GM20431 (cell line): ENCODE measurements at regions not wholly inside any gene's neighbourhood (a gene's known extent, or its start where the extent isn't known, plus 50 kb on each side); places are given as distances from the start of the nearest gene placed in this dataset.

Source experiments
- in situ Hi-C: fragments of 300-500 bp; cut with MseI, MboI; formaldehyde crosslinking; loops from one replicate; pipeline ENCODE4 v1.15.0; 2020; ENCODE audit warnings: low sequenced_read_pairs; ENCODE audit not compliant: unreplicated experiment

DNA sequence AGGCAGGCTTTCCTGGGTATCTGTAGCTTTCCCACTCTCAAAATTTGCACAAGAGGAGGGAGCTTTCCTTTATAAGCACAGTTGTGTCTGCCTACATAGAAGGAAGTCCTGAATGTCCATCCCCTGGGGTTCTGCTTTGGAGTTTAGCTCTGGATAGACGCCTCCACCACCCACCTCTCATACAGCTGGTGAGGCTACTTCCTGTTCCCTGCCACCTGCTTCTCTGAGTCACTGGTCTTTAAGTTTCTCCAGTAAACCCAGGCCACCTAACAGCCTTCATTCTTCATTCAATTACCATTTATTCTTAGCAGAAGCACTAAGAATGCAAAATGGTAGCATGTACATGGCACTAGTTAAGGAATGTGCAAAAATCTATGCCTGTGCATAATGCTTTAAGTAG, 407.8 kb downstream of the CDH2 start:
- in situ Hi-C loops, result no loop called here

DNA sequence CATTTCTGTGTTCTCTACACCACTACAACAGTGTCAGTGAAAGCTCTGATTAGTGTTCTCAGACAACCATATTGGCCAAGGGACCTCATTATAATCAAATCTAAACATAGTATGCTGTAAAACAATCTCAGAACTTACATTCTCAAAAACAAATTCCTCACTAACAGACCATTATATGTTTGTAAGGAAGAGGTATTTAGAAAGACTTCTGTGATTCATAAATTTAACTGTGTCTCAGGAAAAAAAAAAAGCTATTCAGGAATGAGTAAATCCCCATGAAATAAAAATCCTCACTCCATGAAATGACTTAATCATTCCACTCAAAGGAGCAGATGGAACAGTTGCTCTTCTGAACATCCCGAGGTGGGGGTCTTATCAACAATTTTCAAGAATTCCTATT, 413.0 kb downstream of the CDH2 start:
- in situ Hi-C loops, result no loop called here

DNA sequence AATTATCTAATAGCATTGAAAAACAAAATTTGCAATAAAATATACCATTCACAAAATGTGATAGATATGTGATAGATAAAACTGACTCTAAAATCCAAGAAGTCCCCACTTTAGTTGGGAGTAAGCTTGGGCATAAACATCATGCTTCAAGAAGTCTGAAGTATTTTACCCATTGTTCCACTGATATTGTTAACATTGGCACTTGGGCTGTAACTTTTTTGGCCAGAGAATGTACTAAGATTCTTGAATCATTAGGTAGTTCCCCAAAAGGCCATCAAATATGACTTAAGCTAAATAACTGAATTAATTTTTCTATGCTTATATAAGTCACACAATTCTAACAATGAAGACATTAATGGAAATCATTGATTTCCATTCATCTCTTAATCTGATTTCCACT, 413.6 kb downstream of the CDH2 start:
- in situ Hi-C loops, result no loop called here

DNA sequence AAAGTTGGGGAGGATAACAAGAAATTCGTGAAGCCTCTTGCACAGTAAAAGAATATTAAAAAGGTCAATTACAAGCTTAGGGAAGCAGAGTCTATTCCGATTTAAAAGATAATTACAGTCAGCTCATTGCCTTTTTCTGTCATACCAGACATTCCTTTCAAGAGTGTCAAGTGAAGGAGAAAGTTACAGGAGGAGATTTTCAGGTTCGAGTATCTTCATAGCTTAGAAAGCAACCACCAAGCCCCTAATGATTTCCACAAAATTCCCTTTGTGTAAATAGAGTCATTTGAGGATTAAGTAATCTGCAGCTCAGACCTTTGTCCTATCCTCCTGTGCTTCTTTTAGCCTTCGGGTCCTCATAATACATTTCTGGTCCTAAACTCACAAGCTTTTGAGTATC, 414.9 kb downstream of the CDH2 start:
- in situ Hi-C loops, result no loop called here

DNA sequence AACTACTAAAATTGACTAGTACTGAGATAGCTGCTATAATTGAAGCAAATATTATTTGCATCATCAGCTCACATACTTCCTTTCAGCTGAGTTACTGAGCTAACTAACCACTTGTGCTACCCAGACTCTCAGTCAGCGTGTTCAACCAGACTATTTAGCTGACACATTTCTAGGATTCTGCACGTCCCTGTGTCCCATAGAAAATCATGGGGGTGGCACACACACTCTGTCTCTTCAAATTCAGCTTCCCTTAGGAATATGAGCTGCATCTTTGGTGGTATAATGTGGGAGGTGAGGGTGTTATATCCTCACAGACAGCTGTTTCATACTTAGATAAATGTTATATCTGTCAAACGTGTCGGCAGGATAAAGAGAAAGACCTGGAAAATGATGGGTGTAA, 424.0 kb downstream of the CDH2 start:
- in situ Hi-C loops, result no loop called here

DNA sequence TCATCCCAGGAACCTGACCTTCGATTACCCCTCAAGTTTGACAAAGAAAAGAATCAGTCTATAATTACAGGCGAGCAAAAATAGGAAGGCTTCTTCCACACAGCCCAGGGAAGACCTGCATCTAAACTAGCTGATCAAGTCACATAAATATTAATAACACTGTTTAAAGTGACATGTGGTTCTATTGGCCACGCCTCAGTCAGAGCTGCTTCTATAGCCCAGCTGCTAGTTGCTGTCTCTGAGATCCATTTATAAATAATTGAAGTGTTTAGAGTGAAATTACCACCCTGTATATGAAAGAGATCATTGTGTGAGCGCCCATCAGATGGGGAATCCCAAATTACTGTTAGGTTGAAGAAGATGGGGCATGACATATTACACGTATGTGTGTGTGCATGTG, 426.0 kb downstream of the CDH2 start:
- in situ Hi-C loops, result no loop called here

DNA sequence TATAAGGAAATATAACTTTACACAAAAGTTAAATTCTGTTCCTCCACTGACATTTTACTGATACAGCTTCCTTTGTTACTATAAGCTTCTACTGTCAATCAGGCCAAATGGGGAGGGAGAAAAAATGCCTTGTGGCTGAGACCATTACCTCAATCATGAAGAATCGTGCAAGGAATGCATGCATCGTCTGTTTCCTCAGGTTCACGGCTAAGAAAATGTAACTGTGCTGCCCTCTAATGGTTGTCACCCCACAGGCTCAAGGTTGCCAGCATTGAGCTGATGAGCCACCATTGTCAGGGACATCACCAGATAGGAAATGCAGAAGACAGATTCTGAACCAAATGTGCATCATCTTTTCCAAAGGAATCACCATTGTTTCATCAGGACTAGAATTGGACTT, 426.9 kb downstream of the CDH2 start:
- in situ Hi-C loops, result no loop called here

DNA sequence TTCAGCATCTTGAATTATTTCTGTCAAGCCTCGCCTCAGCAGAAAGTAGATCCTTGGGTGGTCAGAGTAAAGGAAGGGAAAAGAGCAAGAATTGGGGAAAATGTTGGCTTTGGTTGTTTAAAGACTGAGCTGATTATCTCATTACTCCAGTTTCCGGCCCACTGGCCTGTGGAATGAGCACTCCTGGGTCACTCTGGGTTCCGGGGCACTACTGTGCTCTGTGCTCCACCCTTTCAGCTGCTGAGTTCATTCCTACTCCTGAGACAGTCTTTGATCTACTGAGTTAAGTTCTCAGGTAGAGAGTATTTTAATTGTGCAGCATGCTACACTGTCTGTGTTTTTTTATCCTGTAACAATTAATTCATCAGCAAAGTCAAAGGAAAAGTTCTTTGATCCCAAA, 427.7 kb downstream of the CDH2 start:
- in situ Hi-C loops, result no loop called here

DNA sequence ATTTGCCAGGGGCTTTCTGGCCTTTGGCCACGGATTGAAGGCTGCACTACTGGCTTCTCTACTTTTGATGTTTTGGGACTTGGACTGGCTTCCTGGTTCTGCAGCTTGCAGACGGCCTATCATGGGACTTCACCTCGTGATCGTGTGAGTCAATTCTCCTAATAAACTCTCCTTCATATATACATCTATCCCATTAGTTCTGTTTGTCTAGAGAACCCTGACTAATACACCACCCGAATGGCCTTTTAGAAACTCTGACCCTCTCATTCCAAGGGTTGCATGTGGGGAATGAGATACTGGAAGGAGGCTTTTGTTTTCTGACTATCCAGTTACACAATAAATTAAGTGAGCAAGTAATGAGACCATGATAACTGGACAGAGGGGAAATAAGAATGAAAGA, 430.7 kb downstream of the CDH2 start:
- in situ Hi-C loops, result no loop called here

DNA sequence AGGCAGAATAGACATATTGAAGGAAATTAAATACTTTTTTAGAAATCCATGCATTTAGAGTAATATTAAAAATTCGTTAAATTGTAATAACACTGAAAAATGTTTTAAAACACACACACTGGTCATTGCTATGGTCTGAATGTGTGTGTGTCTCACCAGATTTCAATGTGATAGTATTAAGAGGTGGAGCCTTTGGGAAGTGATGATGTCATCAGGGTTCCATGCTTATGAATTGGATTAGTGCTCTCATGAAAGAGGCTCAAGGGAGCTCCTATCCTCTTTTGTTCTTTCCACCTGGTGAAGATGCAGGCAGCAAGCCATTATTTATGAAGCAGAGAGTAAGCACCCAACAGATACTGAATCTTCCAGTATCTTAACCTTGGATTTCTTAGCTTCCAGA, 441.8 kb downstream of the CDH2 start:
- in situ Hi-C loops, result no loop called here

DNA sequence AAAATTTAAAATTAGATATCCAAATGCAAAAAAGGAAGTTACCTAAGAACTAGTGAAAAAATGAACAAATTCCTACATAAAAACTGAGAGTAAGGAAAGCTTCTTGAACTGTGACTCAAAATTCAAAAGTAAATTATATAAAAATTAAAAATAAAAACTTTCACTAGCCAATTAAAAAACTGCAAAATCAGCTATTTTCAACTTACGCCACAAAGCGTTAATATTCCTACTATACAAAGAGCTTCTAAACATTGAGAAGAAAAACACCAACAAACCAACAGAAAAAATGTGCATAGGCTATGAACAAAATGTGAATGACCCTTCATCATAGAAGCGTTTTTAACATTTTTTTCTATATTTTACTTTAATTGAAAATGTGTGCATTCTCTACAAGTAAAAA, 445.7 kb downstream of the CDH2 start:
- in situ Hi-C loops, result no loop called here

DNA sequence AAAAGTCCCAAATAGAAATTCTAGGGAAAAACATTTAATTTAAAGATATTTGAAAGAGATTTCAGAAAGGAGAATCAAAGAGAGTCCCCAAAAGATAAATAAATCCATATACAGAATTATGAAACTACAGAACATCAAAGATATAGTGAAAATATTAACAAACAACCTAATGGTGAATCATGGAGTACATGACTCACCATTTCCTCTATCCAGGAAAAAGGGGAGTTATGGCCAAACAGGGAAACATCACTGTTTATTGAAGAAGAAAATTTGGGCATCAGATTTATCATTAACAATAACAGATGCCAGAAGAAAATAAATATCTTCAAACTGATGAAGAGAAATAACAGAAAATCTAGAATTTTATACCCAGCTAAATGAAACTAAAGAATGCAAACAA, 448.3 kb downstream of the CDH2 start:
- in situ Hi-C loops, result no loop called here

DNA sequence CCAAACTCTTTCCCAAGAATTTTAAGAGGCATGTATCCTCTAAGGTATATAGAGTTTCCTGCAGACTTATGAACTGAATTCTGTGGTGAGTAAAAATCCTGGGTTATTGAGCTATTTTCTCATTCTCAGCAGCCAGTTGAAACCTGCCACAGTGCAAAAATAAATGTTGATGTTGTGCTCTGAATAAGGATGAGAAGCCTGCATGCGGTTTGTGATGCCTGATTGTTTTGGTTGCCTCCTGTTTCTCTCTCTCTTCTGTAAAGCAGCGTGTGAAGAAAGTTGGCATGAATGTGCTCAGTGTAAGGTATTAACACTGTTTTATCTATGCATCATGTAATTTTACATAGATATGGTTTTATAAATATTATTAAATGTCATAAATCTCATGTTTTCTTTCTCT, 452.6 kb downstream of the CDH2 start:
- in situ Hi-C loops, result no loop called here

DNA sequence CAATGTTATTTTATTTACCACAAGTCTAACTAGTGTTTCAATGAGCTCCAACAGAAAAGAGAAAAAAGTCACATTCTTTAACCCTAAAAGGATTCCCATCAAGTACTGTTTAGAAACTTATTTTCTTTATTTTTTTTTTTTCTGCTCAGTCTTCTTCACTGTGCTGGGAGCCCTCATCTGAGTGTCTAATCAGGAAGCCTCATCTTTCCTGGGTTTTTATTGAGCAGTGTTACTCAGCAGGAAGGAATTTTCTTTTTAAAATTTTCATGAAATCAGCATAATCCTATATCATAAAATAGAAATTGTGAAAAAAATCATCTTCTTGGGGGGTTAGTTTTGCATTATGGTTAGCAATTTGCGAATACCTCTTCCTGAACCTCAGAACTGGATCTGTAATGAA, 453.8 kb downstream of the CDH2 start:
- in situ Hi-C loops, result no loop called here

DNA sequence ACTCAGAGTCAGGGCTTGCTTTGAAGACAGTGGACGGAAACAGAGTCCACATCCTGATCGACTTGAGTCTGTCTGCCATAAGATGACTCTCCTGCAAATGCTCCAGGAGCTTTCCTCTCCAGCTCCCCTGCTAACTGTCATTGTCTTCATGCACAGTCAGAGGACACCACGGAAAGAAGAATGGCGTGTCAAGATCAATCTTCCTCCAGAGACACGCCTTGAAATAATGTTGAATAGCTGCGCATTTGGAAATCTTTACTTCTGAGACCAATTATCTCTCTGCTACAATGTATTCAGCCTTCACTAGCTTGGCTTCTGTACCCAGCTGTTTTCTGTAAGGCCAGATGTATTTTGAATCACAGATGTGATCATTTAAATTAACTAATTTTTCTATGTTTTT, 457.2 kb downstream of the CDH2 start:
- in situ Hi-C loops, result no loop called here

DNA sequence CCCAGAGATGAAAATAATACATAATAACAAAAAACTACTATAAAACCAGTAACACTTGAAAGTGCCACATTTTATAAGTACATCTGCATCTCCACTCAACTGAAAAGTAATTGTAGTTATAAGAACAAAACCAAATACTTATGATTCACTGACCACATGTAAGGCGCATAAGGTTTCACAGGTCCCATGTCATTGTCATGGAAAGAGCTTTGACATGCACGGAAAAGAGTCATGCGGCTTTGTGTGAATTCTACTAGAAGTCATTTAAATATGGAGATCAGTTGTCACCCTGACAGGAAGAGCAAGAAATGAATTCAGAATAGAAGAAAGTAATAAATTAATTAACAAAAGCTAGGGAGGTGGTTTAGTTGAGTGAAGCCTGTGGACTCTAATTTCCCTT, 459.1 kb downstream of the CDH2 start:
- in situ Hi-C loops, result no loop called here

DNA sequence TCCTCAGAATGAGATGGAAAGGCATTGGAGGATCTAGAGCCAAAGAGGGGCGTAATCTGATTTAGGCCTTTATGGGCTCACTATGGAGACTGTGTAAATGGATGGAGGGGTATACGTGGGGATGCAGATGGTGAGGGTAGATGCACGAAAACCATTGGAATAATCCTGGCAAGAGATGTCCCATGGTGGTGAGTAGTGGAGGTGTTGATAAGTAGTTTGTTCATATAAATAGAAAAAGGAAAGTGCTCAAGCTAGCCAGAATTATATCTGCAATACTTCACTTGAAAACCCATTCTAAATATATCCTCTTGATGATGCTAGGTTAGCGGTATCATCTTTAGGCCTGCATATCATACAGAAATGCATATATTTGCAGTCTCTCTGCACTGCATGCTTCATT, 459.7 kb downstream of the CDH2 start:
- in situ Hi-C loops, result no loop called here

DNA sequence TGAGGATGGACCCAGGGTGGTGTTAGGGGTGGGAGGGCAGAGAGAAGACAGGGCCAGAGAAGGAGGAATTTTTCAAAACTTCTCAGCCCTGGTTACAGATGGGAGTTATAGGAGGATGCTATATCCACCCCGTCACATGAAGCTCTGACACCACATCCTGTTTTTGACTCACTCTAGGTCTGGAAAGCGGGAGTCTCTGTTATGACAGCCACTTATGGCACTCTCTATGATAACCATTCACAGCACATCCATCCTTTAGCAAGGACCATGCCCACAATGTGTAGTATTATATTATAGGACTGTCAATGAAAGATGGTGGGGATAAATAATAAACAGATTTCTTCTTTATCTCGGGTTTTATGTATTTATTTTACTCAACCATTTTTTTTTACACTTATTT, 461.2 kb downstream of the CDH2 start:
- in situ Hi-C loops, result no loop called here

DNA sequence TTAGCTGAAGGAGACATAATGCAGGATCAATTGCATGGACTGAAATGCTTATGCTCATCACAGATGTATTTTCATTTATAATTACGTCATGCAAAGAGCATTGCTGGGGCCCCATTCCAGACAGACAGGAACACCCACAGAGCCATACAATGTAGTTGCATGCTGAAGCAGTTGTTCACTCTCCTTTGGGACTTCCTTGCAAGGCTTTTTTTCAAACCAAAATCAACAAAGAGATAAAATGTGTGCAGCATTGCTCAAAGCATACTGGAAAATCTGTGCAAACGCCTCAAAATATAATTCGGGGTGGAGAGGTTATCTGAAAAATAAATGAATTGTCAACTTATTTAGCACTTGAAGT, 463.2 kb downstream of the CDH2 start:
- in situ Hi-C loops, result no loop called here

DNA sequence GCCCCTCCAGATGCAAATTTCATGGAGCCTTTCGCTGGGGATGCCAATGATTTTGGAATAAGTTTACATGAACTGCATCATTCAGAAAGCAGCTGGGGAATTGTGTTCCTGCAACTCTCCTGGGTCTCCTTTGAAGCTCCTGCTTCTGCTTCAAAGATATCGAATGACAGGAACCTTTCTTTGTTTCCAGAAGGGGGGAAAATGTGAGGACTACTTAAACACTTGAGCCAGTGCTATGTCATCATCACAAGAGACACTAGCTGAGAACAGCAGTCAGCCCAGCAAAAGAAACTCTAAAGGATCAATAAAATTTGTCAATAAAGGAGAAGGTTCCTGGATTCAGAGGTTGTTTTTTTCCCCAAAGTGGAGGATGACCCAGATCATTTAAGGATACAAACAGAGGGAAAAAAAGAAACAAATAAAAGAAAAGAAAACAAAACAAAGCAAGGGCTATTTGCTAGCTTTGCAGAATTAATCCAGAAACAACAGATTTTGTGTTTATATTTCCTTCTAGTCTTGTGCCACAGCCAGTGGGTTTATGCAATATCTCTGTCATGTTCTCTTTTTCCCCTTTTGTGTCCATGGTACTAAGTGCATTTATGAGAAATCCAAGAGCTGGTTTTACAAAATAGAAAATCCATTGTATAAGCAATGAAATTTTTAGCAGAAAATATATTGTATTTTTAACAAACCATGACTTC, 463.7 kb downstream of the CDH2 start:
- in situ Hi-C loops, result no loop called here

DNA sequence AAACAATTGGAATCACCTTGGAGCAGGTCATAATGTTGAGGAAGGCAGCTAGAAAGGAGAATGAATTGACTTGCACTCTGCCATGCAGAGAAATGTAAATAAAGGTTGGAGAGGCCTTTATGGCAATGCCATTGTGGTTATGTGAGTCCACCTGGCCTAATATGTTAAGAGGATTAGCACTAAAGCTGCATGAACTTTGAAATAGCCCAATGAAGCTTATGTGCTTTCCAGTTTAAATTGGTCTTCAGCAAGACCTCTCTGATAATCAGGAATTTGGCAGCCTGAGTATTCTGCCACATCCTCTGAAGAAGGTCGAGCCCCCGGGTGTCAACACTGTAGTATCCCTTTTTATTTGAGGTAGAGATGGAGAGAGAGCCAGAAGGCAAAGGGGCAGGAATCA, 464.9 kb downstream of the CDH2 start:
- in situ Hi-C loops, result no loop called here

DNA sequence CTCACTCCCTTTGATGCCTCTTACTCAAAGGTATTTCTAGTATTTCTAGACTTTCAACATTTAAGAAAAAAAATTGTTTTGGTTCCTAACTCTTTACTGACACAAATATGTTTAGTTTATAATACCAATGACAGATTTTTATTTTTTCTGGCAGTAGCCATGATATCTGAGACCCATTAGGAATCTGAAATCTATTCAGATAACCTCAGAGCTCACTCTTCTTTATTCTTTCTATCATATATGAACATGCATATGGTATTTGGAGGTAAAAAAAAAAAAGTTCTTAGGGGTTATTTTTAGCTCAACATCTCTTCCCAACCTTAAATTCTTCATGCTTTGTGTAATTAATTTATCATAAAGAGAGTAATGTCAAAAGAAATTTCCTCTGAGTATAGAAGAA, 465.5 kb downstream of the CDH2 start:
- in situ Hi-C loops, result no loop called here

DNA sequence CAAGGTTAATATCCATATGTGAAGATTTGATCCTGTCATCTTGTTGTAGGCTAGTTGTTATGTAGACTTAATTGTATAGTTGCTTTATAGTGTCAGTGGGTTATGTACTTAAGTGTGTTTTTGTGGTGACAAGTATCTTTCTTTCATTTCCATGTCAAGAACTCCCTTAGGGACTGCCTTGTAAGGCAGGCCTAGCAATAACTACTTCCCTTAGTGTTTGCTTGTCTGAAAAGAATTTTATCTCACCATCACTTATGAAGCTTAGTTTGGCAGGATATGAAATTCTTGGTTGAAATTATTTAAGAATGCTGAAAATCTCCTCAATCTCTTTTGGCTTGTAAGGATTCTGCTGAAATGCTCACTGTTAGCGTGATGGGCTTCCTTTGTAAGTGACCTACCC, 467.6 kb downstream of the CDH2 start:
- in situ Hi-C loops, result no loop called here
